GM18508 (cell line): ENCODE measurements at regions not wholly inside any gene's neighbourhood (a gene's known extent, or its start where the extent isn't known, plus 50 kb on each side); places are given as distances from the start of the nearest gene placed in this dataset.

ENCODE experiments used
- ATAC-seq: cut with Tn5 transposase; IDR thresholded peaks from one replicate; pipeline ENCODE4 v1.9.1; 2021; ENCODE audit warnings: moderate number of reproducible peaks; ENCODE audit not compliant: insufficient read depth, unreplicated experiment

GRCh38 chr1:59043796-59044195, 253.1 kb upstream of the FGGY start:
- ATAC-seq, result no peak

DNA sequence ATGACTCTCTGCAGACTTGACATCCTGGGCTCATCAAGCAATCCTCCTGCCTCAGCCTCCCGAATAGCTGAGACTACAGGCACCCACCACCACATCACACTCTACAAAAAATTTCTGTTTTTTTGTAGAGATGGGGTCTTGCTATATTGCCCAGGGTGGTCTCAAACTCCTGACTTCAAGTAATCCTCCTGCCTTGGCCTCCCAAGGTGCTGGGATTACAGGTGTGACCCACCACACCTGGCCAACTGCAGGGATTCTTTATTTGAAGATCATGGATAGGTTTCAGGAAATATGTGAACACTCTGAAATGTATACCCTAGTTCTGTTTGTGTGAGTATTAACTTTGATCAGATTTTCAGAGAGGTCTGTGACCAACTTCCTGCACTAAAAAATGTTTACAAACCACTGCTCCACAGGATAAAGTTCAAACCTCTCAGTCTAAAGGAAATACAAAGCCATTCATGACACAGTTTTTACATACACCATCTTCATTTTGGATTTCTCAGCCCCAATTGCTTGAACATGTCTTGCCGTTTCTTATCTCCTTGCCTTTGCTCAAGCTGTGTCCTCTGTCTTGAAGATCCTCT, 252.3 kb upstream of the FGGY start:
- ATAC-seq, result no peak

GRCh38 chr1:59045137-59045536, 251.8 kb upstream of the FGGY start:
- ATAC-seq, result no peak

DNA sequence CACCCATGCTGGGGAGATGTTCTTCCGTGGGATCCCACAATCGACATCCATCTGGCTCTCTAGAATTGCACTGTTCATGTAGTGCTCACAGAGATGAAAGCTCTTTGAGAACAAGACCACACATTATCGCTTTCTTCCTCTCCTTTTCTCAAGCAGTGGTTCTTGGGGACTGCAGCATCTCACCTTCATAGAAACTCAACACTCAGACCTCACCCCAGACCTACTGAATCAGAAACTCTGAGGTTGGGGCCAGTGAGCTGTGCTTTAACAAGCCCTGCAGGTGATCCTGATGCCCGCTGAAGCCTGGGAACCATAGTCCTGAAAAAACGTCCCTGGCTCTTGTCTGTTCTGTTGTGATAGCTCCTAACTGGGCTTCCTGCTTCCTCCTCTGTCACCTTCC, 251.3 kb upstream of the FGGY start:
- ATAC-seq, result no peak

GRCh38 chr1:59046134-59046533, 250.8 kb upstream of the FGGY start:
- ATAC-seq, result no peak

- ATAC-seq, result no peak
Observed at GRCh38 chr1:59046730-59047157, 250.2 kb upstream of the FGGY start.

GRCh38 chr1:59051007-59051406, 245.9 kb upstream of the FGGY start:
- no peak for ATAC-seq

GRCh38 chr1:59052166-59052590, 244.7 kb upstream of the FGGY start:
- ATAC-seq, result no peak

- no peak for ATAC-seq
Observed at GRCh38 chr1:59054172-59054571, 242.7 kb upstream of the FGGY start.

GRCh38 chr1:59055908-59056719, 240.8 kb upstream of the FGGY start:
- no peak for ATAC-seq

GRCh38 chr1:59057211-59057694, 239.6 kb upstream of the FGGY start:
- no peak for ATAC-seq

- no peak for ATAC-seq
Observed at GRCh38 chr1:59057796-59058195, 239.1 kb upstream of the FGGY start.

- no peak for ATAC-seq
Observed at GRCh38 chr1:59058665-59059439, 238.0 kb upstream of the FGGY start.

- no peak for ATAC-seq
Observed at GRCh38 chr1:59061876-59062275, 235.0 kb upstream of the FGGY start.

- ATAC-seq, result no peak
Observed at GRCh38 chr1:59062743-59063142, 234.2 kb upstream of the FGGY start.

GRCh38 chr1:59063501-59063900, 233.4 kb upstream of the FGGY start:
- no peak for ATAC-seq

- no peak for ATAC-seq
Observed at GRCh38 chr1:59064592-59064991, 232.3 kb upstream of the FGGY start.

- ATAC-seq, result no peak
Observed at GRCh38 chr1:59066236-59066635, 230.7 kb upstream of the FGGY start.

GRCh38 chr1:59070610-59071009, 226.3 kb upstream of the FGGY start:
- ATAC-seq, result no peak

DNA sequence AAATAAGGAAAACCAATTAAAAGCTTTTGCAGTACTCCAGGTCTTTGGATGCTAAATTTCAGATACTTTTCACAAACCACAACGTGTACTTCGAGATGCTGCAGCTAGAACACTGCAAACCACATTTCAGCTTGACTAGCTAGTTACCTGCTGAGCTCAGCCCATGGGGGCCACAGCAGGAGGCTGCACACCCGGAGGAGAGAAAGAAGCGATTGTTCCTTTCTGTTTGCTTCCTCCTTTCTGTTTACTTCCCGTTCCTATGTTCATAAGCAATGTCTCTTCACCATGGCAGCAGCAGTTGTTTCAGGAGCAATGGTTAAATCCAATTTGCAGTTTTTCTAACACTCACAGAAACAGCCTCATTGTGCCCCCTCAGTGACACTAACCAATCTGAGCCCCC, 225.6 kb upstream of the FGGY start:
- ATAC-seq, result no peak
